SK-N-SH treated with all-trans-retinoic acid at 6 μM for 48 hours (cell line): ENCODE measurements at regions not wholly inside any gene's neighbourhood (a gene's known extent, or its start where the extent isn't known, plus 50 kb on each side); places are given as distances from the start of the nearest gene placed in this dataset.

Experiments
- ATAC-seq: fragments of 200-7000 bp; cut with Tn5 transposase; 3 replicates; pipeline ENCODE4 v1.9.1; 2020; ENCODE audit warnings: mild to moderate bottlenecking, moderate library complexity
- ARNTL ChIP-seq: fragments of 450-650 bp; formaldehyde crosslinking; IDR thresholded peaks from 2 replicates; pipeline ENCODE4 v1.5.0; 2020; ENCODE audit warnings: low read depth, mild to moderate bottlenecking, moderate library complexity, borderline replicate concordance
- BACH2 ChIP-seq: fragments of 250-450 bp; sonication (Bioruptor Pico); IDR thresholded peaks from 2 replicates; pipeline ENCODE4 v1.9.0; 2021; ENCODE audit warnings: mild to moderate bottlenecking, borderline replicate concordance
- CSDC2 ChIP-seq: fragments of 250-450 bp; sonication (Bioruptor Pico); IDR thresholded peaks from 2 replicates; pipeline ENCODE4 v1.5.0; 2020; ENCODE audit warnings: mild to moderate bottlenecking, moderate library complexity
- ESRRG ChIP-seq: fragments of 250-450 bp; sonication (Bioruptor Pico); IDR thresholded peaks from 2 replicates; pipeline ENCODE4 v1.6.1; 2021; ENCODE audit warnings: mild to moderate bottlenecking
- GLIS3 ChIP-seq: fragments of 250-450 bp; sonication (Bioruptor Pico); IDR thresholded peaks from 2 replicates; pipeline ENCODE4 v1.5.0; 2020; ENCODE audit warnings: mild to moderate bottlenecking, moderate library complexity
- OSR1 ChIP-seq: fragments of 250-450 bp; sonication (Bioruptor Pico); IDR thresholded peaks from 2 replicates; pipeline ENCODE4 v1.8.0; 2022; ENCODE audit warnings: moderate library complexity, mild to moderate bottlenecking, inconsistent platforms
- PPARA ChIP-seq: fragments of 250-450 bp; sonication (Bioruptor Pico); IDR thresholded peaks from 2 replicates; pipeline ENCODE4 v1.5.0; 2020; ENCODE audit warnings: mild to moderate bottlenecking, borderline replicate concordance
- RARB ChIP-seq: fragments of 250-450 bp; sonication (Bioruptor Pico); IDR thresholded peaks from 2 replicates; pipeline ENCODE4 v1.8.0; 2021; ENCODE audit warnings: mild to moderate bottlenecking, moderate library complexity
- SNAI2 ChIP-seq: fragments of 250-450 bp; sonication (Bioruptor Pico); IDR thresholded peaks from 2 replicates; pipeline ENCODE4 v1.5.0; 2020; ENCODE audit warnings: mild to moderate bottlenecking, moderate library complexity
- ZFP3 ChIP-seq: fragments of 250-450 bp; sonication (Bioruptor Pico); IDR thresholded peaks from 2 replicates; pipeline ENCODE4 v1.5.0; 2020; ENCODE audit warnings: mild to moderate bottlenecking, moderate library complexity
- ZFP30 ChIP-seq: fragments of 450-650 bp; formaldehyde crosslinking; IDR thresholded peaks from 2 replicates; pipeline ENCODE4 v1.5.0; 2022; ENCODE audit warnings: mild to moderate bottlenecking, moderate library complexity
- ZNF565 ChIP-seq: fragments of 450-650 bp; formaldehyde crosslinking; conservative IDR thresholded peaks from 2 replicates; pipeline ENCODE4 v1.5.0; 2020; ENCODE audit warnings: low read depth, mild to moderate bottlenecking, moderate library complexity
- ZNF70 ChIP-seq: fragments of 450-650 bp; formaldehyde crosslinking; IDR thresholded peaks from 2 replicates; pipeline ENCODE4 v1.5.0; 2020; ENCODE audit warnings: mild to moderate bottlenecking, moderate library complexity
- ZNF8 ChIP-seq: fragments of 450-650 bp; formaldehyde crosslinking; IDR thresholded peaks from 2 replicates; pipeline ENCODE4 v1.5.0; 2020; ENCODE audit warnings: mild to moderate bottlenecking, moderate library complexity
- TF ChIP-seq, protein P1 (sequence below): fragments of 250-450 bp; sonication (Bioruptor Pico); IDR thresholded peaks from 2 replicates; pipeline ENCODE4 v1.8.0; 2020; ENCODE audit warnings: mild to moderate bottlenecking, moderate library complexity, borderline replicate concordance
- TF ChIP-seq, protein P2 (sequence below): fragments of 250-450 bp; sonication (Bioruptor Pico); IDR thresholded peaks from 2 replicates; pipeline ENCODE4 v1.8.0; 2021; ENCODE audit warnings: low read depth, mild to moderate bottlenecking, moderate library complexity, borderline replicate concordance
- TF ChIP-seq, protein P3 (sequence below): fragments of 250-450 bp; sonication (Bioruptor Pico); IDR thresholded peaks from 2 replicates; pipeline ENCODE4 v1.5.0; 2020; ENCODE audit warnings: mild to moderate bottlenecking, moderate library complexity

DNA sequence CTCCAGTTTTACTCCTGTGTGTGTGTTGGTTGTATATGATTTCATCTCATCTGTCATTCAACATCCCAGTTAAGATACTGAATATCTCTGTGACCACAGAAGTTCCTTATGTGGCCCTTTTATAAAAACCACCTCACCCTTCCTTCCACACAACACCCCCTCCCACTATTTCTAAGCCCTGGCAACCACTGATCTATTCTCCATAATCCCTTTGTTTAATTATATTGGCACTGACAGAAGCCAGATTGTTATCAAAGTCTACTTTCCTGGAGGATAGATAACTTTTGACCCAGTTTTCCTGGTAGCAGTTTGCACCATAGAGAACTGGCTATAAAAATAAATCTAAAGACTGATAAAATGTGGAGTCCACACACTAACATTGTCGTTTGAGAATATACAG is 902.8 kb downstream of the SLC16A7 start:
- TF ChIP-seq, protein P1, sequence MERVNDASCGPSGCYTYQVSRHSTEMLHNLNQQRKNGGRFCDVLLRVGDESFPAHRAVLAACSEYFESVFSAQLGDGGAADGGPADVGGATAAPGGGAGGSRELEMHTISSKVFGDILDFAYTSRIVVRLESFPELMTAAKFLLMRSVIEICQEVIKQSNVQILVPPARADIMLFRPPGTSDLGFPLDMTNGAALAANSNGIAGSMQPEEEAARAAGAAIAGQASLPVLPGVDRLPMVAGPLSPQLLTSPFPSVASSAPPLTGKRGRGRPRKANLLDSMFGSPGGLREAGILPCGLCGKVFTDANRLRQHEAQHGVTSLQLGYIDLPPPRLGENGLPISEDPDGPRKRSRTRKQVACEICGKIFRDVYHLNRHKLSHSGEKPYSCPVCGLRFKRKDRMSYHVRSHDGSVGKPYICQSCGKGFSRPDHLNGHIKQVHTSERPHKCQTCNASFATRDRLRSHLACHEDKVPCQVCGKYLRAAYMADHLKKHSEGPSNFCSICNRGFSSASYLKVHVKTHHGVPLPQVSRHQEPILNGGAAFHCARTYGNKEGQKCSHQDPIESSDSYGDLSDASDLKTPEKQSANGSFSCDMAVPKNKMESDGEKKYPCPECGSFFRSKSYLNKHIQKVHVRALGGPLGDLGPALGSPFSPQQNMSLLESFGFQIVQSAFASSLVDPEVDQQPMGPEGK = no peak
- no peak for TF ChIP-seq CSDC2 (CRISPR knock-in tag)
- TF ChIP-seq ZFP30 (CRISPR knock-in tag) = no peak
- TF ChIP-seq GLIS3 (CRISPR knock-in tag) = no peak
- no peak for TF ChIP-seq ESRRG
- no peak for ATAC-seq

DNA sequence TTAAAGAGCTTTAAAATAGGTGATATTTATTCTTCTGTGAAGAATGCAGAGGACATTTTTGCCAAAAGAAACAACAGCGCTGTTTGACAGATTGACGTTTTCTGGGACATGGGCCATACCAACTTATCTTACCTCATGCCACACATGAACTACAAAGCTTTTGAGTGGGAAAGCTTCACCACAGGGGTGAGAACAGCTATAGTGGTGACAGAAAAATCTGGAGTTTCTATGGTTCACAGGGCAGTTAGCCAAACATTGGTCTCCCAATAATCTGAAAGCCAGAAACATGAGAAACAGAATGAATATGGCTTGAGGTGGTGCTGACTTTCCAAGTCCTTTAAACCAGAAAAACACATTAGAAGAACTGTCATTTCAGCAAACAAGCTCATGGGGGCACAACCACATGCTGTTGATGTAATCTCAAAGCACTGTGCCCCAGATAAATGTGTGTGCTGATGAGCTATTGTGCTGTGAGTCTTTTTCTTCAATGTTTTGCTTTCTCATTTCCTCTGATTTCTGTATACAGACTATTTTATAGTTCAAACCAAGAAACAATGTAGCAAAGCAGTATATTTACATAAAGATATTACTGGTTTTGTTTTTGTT is 905.4 kb downstream of the SLC16A7 start:
- no peak for ATAC-seq
- TF ChIP-seq ZFP30 (CRISPR knock-in tag) (no peak), ZNF70 (CRISPR knock-in tag) (no peak)
- TF ChIP-seq, protein P2, sequence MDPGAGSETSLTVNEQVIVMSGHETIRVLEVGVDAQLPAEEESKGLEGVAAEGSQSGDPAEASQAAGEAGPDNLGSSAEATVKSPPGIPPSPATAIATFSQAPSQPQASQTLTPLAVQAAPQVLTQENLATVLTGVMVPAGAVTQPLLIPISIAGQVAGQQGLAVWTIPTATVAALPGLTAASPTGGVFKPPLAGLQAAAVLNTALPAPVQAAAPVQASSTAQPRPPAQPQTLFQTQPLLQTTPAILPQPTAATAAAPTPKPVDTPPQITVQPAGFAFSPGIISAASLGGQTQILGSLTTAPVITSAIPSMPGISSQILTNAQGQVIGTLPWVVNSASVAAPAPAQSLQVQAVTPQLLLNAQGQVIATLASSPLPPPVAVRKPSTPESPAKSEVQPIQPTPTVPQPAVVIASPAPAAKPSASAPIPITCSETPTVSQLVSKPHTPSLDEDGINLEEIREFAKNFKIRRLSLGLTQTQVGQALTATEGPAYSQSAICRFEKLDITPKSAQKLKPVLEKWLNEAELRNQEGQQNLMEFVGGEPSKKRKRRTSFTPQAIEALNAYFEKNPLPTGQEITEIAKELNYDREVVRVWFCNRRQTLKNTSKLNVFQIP = no peak

DNA sequence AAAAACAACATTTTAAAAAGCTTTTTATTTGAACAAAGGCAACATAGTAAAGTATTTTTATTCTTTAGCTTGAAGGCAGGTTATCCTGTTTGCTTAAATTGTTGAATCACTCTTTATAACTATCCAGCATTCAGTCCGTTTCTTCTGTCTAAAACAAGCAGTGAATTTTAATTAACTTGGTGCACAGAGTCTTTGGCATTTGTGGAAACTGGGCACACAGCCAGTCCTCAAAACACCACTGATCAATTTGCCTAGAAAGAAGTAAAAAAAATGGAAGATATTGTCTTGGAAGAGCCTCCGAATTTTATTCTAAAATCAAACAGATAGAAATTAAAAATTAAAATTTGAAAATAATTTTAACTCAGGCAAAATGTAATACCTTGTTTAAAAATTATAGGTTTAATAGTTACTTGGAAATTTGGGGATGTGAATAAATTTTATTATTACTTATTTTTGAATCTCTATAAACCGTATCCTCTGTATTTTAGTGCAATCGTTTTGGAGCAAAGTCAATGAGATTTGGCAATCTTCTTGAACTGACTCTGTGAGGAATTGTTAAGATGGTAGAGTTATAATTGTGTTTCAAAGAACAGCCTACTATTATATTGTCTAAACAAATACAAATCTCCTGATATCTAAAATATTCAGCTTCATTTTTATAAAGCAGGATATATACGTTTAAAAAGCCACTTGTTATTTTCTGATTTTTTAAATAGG is 927.0 kb downstream of the SLC16A7 start:
- no peak for ATAC-seq
- TF ChIP-seq ZFP3 (CRISPR knock-in tag) (no peak), GLIS3 (CRISPR knock-in tag) (no peak), ARNTL (CRISPR knock-in tag) (no peak), ZNF565 (CRISPR knock-in tag) (no peak), ZNF70 (CRISPR knock-in tag) (no peak), SNAI2 (CRISPR knock-in tag) (no peak), BACH2 (CRISPR knock-in tag) (no peak), CSDC2 (CRISPR knock-in tag) (no peak), RARB (no peak), ZNF8 (no peak)
- TF ChIP-seq, protein P2 = no peak

DNA sequence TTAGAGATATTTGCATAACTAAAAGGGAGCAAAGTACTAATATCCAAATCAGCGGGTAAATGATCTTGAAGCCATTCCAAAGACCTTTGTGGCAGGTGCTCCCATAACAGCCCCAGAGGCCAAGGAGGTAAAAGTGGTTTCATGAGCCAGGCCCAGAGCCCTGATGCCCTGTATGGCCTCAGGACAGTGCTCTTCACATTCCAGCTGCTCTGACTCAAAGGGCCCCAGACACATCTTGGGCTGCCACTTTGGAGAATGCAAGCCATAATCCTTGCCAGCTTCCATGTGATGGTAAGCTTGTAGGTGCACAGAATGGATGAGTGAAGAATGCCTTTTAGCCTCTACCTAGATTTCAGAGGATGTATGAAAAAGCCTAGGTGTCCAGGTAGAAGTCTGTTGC is 933.4 kb downstream of the SLC16A7 start:
- TF ChIP-seq SNAI2 (CRISPR knock-in tag) (no peak), OSR1 (CRISPR knock-in tag) (no peak)
- no peak for ATAC-seq

DNA sequence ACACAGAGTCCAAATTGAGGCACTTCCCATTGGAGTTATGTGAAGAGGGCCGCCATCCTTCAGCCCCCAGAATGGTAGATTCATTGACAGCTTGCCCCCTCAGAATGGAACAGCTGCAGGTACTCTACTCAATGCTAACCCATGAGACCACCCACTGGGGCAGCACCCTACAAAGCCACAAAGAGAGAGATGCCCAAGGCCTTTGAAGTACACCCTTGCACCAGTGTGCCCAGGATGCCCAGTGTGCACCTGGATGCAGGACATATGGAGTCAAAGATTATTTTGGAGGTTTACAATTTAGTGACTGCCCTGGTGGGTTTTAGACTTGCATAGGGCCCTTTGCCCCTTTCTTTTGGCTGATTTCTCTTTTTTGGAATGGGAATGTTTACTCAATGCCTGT is 933.9 kb downstream of the SLC16A7 start:
- no peak for ATAC-seq
- TF ChIP-seq PPARA (CRISPR knock-in tag) (no peak), CSDC2 (CRISPR knock-in tag) (no peak)
- TF ChIP-seq, protein P3, sequence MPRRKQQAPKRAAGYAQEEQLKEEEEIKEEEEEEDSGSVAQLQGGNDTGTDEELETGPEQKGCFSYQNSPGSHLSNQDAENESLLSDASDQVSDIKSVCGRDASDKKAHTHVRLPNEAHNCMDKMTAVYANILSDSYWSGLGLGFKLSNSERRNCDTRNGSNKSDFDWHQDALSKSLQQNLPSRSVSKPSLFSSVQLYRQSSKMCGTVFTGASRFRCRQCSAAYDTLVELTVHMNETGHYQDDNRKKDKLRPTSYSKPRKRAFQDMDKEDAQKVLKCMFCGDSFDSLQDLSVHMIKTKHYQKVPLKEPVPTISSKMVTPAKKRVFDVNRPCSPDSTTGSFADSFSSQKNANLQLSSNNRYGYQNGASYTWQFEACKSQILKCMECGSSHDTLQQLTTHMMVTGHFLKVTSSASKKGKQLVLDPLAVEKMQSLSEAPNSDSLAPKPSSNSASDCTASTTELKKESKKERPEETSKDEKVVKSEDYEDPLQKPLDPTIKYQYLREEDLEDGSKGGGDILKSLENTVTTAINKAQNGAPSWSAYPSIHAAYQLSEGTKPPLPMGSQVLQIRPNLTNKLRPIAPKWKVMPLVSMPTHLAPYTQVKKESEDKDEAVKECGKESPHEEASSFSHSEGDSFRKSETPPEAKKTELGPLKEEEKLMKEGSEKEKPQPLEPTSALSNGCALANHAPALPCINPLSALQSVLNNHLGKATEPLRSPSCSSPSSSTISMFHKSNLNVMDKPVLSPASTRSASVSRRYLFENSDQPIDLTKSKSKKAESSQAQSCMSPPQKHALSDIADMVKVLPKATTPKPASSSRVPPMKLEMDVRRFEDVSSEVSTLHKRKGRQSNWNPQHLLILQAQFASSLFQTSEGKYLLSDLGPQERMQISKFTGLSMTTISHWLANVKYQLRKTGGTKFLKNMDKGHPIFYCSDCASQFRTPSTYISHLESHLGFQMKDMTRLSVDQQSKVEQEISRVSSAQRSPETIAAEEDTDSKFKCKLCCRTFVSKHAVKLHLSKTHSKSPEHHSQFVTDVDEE = no peak
